ENCODE measurements at regions not wholly inside any gene's neighbourhood (a gene's known extent, or its start where the extent isn't known, plus 50 kb on each side); places are given as distances from the start of the nearest gene placed in this dataset.
"Not testable (repeated sequence)": the region's sequence is repeated elsewhere in the genome, so short reads cannot be mapped to it uniquely, and the experiment has no call there.

- no peak for DNase-seq (ENCODE audit: low read depth in 2 of 2)
Measured at GRCh38 chr3:153903430-153903829, 217.8 kb upstream of the ARHGEF26 start.

- DNase-seq (ENCODE audit: low read depth in 2 of 2) = no peak
Measured at GRCh38 chr3:153906366-153906765, 214.8 kb upstream of the ARHGEF26 start.

GRCh38 chr3:153910387-153910786 is 210.8 kb upstream of the ARHGEF26 start:
- no peak for DNase-seq (ENCODE audit: low read depth in 2 of 2)

GRCh38 chr3:153911116-153911515 is 210.1 kb upstream of the ARHGEF26 start:
- DNase-seq (ENCODE audit: low read depth in 2 of 2) = no peak

GRCh38 chr3:153919773-153920172 is 201.4 kb upstream of the ARHGEF26 start:
- no peak for DNase-seq (ENCODE audit: low read depth in 2 of 2)

GRCh38 chr3:153921826-153922225 is 199.4 kb upstream of the ARHGEF26 start:
- no peak for DNase-seq (ENCODE audit: low read depth in 2 of 2)

- peak; percentile 60 to 67 for DNase-seq (ENCODE audit: low read depth in 2 of 2)
Measured at GRCh38 chr3:153925841-153926514, 195.2 kb upstream of the ARHGEF26 start.

- peak; percentile 83 to 86 for DNase-seq (ENCODE audit: low read depth in 2 of 2)
Measured at GRCh38 chr3:153927107-153927506, 194.1 kb upstream of the ARHGEF26 start.

- DNase-seq (ENCODE audit: low read depth in 2 of 2) = no peak
Measured at GRCh38 chr3:153928851-153929250, 192.3 kb upstream of the ARHGEF26 start.

- not testable (repeated sequence) for DNase-seq (ENCODE audit: low read depth in 2 of 2)
Measured at GRCh38 chr3:153933481-153933880, 187.7 kb upstream of the ARHGEF26 start.

GRCh38 chr3:153944084-153944483 is 177.1 kb upstream of the ARHGEF26 start:
- DNase-seq (ENCODE audit: low read depth in 2 of 2) = no peak

GRCh38 chr3:153951276-153951675 is 169.9 kb upstream of the ARHGEF26 start:
- DNase-seq (ENCODE audit: low read depth in 2 of 2) = no peak

- DNase-seq (ENCODE audit: low read depth in 2 of 2) = no peak
Measured at GRCh38 chr3:153952091-153952490, 169.1 kb upstream of the ARHGEF26 start.

- DNase-seq (ENCODE audit: low read depth in 2 of 2) = no peak
Measured at GRCh38 chr3:153956613-153957012, 164.6 kb upstream of the ARHGEF26 start.

GRCh38 chr3:153957421-153957820 is 163.8 kb upstream of the ARHGEF26 start:
- DNase-seq (ENCODE audit: low read depth in 2 of 2) = no peak

GRCh38 chr3:153958635-153959595 is 162.3 kb upstream of the ARHGEF26 start:
- peak; percentile 30 to 33 for DNase-seq (ENCODE audit: low read depth in 2 of 2)

GRCh38 chr3:153960458-153961074 is 160.6 kb upstream of the ARHGEF26 start:
- peak; percentile 66 to 68 for DNase-seq (ENCODE audit: low read depth in 2 of 2)

- no peak for DNase-seq (ENCODE audit: low read depth in 2 of 2)
Measured at GRCh38 chr3:153961494-153961893, 159.7 kb upstream of the ARHGEF26 start.

- no peak for DNase-seq (ENCODE audit: low read depth in 2 of 2)
Measured at GRCh38 chr3:153963012-153963411, 158.2 kb upstream of the ARHGEF26 start.

- no peak for DNase-seq (ENCODE audit: low read depth in 2 of 2)
Measured at GRCh38 chr3:153967260-153967659, 153.9 kb upstream of the ARHGEF26 start.

- no peak for DNase-seq (ENCODE audit: low read depth in 2 of 2)
Measured at GRCh38 chr3:153970047-153970446, 151.1 kb upstream of the ARHGEF26 start.

- no peak for DNase-seq (ENCODE audit: low read depth in 2 of 2)
Measured at GRCh38 chr3:153970741-153971347, 150.3 kb upstream of the ARHGEF26 start.
